GM19452 (cell line): ENCODE measurements at regions not wholly inside any gene's neighbourhood (a gene's known extent, or its start where the extent isn't known, plus 50 kb on each side); places are given as distances from the start of the nearest gene placed in this dataset.
"Not testable (repeated sequence)": the region's sequence is repeated elsewhere in the genome, so short reads cannot be mapped to it uniquely, and the experiment has no call there.

ENCODE experiments used
- ATAC-seq: cut with Tn5 transposase; IDR thresholded peaks from one replicate; pipeline ENCODE4 v1.9.1; 2021; ENCODE audit not compliant: unreplicated experiment

DNA sequence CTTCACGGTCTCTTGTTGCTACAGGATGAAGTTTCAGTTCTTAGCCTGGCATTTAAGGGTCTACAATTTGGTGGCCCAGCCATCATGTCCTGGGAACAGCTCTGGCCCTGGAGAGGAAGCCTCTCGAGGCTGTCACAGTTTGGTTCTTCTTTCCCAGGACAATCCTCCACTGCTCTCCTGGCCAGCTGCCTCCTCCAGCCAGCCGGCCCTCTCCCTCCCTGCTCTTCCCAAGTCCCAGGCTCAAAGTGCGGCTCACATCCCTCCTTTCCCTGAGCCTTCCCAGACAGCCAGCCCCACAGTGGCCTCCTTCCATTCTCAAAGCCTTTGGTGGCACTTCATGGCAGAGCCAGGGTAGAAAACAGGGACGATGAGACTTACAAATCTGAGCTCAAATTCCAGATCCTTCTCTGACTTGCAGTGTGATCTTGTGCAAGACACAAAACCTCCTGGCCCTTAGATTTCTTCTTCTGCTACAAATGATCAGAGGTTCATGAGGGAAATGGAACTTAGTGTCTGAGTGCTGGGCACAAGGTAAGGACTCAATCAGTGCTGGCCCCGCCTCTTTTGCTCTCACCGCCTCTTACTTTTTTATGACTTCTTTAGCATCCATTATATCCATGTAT is 223.8 kb upstream of the ECI2 start:
- no peak for ATAC-seq

DNA sequence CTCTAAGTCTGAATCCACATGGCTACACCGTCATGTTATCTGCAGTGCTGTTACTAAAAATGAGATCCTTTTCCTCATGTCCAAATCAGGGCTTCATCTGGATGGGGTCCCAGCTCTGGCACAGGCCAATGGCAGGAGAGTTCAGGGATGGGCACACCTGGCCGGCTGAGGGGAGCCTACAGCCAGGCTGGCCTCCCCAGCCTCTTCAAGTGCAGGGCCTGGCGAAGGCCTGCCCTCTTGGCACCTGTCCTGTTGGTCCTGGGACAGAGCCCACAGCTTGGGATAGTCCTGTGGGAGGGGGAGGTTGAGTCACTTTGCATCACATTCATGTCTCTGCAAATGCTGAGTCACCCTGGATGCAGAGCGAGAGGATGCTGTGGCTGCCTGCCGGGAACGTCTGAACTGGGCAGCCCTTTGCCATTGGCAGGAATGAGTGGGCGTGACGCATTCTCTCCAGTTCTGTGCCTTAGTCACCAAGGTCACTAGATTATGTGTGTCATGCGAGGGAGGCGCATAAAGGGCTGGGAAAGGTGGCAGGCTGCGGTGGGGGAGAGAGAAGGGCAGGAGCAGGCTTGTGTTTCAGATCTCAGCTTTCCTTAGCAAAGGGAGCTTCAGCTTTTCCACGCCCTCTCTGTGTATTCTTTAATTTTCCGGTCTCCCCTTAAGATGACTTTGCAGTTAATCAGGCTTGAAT is 223.2 kb upstream of the ECI2 start:
- no peak for ATAC-seq

- not testable (repeated sequence) for ATAC-seq
Measured at GRCh38 chr6:4357660-4358152, 222.3 kb upstream of the ECI2 start.

DNA sequence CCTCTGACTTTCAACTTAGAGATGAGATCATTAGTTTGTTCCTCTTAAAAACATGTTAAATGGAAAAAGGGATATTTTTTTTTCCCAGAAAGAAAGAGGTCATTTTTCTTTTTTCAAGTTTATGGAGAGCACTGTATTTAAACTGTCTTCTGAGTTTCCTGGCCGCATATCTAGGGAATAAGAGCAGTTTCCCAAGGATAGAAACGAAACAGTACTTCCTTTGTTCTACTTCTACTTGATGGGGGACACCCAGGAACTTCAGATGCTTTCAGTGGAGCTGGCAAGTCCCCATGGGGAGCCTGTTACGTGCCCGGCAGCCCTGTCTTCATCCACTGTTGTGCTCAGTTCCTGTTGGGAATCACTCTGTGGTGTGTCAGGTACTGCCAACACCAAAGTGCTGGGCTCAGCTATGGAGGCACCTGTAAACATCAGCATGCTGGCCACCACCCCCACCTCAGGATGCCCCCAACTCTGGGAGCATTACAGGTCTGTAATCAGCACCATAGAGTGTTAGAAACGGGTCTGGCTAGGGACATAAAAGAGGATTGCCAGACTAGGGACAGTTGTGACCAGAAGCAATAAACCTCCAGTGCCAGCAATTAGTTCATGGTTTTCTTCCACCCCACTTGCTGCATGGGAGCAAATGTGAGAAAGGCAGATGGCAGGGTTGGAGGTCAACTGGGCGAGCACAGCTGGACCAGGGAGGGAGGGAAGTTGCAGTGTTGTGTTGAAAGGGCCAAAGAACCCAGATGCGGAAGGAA is 221.7 kb upstream of the ECI2 start:
- no peak for ATAC-seq

DNA sequence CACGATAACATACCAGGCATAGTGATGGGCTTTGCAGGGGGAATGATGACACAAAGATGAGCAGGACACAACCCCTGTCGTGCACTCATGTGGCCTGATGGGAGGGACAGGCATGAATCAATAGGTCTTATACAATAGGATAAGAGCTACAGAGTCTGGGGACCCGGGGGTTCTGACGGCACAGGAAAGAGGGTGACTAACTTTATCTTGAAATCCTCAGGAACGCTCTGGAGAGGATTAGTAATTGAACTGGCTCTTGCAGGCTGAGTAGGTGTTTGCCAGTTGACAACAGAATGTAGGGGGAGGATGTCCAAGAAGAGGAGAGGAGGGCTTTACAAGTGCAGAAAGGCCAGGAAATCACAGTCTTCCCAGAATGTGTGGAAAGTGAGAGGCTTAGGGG is 219.9 kb upstream of the ECI2 start:
- ATAC-seq, result no peak

DNA sequence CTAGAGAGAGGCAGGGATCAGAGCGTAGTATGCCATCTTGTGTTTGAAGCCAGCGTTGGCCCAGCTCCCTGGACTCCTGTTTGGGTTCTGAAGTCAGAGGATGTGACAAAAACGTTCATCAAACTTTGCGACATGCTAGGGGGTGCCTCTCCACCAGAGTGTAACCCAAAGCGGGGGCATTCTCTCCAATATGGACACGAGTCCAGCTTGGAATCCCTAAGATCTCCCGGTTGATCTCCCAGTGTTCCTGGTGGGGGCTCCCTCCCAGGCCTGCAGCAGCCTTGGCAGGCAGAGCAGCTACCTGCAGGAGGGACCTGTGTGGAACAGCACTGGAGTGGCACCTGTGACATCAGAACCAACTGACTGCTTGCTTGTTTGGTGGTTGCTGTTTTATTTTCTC is 218.8 kb upstream of the ECI2 start:
- ATAC-seq, result no peak

- no peak for ATAC-seq
Measured at GRCh38 chr6:4352731-4353130, 217.4 kb upstream of the ECI2 start.

GRCh38 chr6:4352322-4352669 is 216.9 kb upstream of the ECI2 start:
- ATAC-seq, result no peak

DNA sequence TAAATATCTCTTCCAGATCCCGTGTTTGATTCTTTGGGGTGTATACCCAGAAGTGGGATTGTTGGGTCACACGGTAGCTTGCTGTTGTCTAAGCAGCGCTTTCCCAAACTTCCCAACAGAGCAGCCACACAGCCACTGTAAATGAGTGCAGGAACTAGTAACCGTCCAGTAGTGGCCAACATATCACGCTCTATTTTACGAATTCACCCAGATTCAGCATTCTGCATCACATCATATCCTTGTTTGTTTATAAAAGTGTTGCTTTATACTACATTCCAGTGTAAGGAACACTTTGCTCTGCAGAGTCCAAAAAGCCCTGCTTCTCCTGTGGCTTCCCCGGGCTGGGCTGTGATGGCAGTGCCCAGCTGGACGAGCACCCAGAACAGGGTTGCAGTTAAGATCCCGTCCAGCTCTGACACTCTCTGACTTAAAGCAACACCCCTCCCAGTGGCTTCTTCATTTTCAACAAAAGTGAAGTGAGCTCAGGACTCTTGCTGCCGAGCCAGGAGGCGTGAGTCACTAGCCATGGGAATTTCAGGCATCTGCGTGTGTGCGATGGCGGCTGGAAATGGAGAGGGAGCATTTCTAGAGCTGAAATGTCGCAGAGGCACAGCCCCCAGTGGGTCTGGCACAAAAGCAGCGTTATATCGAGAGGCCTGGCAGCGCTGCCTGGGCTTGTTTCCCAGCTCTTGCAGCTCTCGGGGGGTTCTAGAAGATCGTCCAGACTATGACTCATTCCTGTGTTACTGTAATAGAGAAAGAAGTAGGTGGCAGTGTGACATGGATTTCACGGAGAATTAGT is 216.3 kb upstream of the ECI2 start:
- ATAC-seq, result no peak

DNA sequence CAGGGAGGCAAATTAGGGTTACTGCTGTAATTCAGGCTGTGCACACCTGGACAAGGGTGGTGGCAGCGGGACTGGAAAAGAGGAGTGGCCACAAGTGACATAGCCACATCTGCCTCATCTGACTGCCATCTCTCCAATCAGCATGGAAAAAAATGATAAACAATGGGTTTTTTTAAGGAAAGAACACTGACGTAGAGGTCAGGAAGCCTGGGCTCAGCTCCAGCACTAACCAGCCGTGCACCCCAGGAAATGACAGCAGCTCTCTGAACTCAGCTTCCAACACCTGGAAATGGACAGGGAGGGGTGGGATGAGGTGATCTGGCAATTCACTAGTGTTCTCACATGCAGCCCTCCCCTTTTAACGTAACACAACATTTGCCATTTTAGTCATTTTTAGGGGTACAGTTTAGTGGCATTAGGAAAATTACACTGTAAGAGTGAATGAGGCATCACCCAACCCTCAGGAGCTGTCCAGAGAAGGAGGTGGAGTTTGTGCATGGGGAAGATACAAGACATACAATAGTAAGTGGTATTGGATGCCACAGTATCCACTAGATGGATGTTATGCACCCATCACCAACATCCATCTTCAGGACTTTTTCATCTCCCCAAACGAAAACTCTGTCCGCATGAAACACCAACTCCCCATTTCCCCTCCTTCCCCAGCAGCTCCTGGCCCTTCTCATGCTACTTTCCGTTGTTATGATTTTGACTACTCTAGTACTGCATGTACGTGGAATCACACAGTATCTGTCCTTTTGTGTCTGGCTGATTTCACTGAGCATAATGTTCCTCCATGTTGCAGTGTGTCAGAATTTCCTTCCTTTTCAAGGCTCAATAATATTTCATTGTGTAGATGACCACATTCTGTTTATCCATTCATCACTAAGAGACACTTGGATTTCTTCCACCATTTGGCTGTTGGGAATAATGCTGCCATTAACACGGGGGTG is 215.5 kb upstream of the ECI2 start:
- no peak for ATAC-seq

- ATAC-seq, result no peak
Measured at GRCh38 chr6:4349931-4350330, 214.6 kb upstream of the ECI2 start.

DNA sequence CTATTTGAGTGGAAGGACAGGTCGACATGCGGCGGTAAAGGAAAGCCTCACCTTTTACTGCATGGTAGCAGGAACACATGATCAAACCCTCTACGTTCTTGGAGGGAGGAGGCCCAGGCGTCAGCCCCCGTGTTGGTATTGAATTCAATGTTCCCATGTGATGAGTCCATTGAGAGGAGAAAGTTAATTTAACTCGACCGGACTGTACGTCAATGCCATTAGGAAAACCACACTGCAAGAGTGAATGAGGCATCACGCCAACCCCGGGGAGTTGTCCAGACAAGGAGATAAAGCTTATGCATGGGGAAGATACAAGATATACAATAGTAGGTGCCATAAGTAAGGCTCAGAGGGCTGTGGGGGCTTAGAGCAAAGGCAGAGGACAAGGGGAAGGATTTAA is 213.9 kb upstream of the ECI2 start:
- no peak for ATAC-seq

DNA sequence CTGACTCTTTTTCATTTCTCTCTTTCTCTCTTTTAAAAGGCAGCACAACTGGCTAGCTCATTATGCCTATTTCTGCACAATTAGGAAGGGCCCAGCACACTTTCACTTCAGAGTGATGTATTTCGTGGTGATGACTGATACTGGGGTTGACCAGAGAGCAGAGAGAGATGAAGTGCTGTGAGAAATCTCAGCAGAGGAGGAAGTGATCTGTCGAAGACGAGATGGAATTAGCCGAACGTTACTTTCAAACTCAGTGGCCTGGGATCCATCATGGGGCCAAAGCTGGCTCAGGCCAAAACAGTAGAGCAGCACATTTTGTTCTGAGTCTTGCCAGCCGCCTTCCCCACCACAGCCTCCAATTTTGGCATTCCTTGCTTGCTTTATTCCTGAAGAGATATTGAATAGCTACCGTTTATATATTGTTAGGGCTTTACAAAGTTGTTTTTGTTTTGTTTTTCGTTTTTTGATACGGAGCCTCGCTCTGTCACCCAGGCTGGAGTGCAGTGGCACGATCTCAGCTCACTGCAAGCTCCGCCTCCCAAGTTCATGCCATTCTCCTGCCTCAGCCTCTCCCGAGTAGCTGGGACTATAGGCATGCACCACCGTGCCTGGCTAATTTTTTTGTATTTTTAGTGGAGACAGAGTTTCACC is 213.2 kb upstream of the ECI2 start:
- no peak for ATAC-seq

GRCh38 chr6:4347877-4348276 is 212.5 kb upstream of the ECI2 start:
- no peak for ATAC-seq

- ATAC-seq, result no peak
Measured at GRCh38 chr6:4346659-4347333, 211.4 kb upstream of the ECI2 start.

DNA sequence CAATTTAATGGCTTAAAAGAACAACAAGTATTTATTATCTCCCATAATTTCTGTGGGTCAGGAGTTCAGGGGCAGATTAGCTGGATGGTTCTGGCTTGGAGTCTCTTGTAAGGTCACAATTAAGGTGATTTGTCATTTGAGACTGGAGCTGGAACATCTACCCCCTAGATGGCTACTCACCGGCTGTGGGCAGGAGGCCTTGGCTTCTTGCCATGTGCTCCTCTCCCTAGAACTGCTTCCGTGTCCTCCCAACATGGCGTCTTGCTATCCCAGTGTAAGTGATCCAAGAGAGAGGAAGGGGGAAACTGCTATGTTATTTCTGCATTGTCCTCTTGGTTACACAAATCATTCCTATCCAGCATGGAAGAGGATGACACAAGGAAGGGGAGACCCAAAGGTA is 210.2 kb upstream of the ECI2 start:
- ATAC-seq, result no peak

- no peak for ATAC-seq
Measured at GRCh38 chr6:4344317-4344899, 209.0 kb upstream of the ECI2 start.

DNA sequence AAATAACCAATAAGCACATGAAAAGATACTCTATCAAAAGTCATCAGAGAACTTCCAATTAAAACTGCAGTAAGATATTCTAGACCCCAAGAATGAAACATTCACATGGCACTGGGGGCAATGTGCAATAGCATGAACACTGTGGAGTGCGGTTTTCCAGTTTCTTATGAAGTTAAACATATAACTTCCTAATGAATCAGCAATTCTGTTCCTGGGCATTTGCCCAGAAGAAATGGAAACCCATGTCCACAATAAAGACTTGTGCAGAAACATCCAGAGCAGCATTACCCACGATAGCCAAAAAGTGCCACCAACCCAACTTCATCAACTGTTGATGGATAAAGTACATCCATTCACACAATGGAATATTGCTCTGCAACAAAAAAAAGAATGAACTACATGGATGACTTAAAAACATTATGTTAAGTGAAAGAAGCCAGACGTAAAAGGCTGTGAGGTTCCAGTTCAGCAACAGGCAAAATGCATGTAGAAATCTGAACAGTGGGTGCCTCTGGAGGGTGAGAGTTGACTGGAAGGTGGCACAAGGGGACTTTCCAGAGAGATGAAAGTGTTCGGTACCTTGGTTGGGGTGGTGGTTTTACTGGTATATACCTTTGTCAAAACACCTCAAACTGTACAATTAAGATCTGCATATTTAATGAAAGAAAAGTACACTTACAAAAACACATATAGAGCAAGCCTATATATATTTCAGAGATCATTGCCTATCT is 207.2 kb upstream of the ECI2 start:
- ATAC-seq, result no peak
